GM12864 (cell line): ENCODE measurements at regions not wholly inside any gene's neighbourhood (a gene's known extent, or its start where the extent isn't known, plus 50 kb on each side); places are given as distances from the start of the nearest gene placed in this dataset.

Source experiments
- DNase-seq: peaks from one replicate; pipeline ENCODE4 v3.0.0-alpha.2; 2011; ENCODE audit warnings: low read depth
- H3K4me3 ChIP-seq: 2 replicates; pipeline ENCODE4 v1.5.1; 2011; ENCODE audit warnings: mild to moderate bottlenecking, low read depth, low read length, control low read depth
- CTCF ChIP-seq: IDR thresholded peaks from 2 replicates; pipeline ENCODE4 v1.5.1; 2011; ENCODE audit warnings: low read depth, mild to moderate bottlenecking, moderate library complexity, low read length, control low read depth, inconsistent platforms; ENCODE audit errors: missing control alignments

GRCh38 chr20:22489626-22490286, 94.6 kb downstream of the FOXA2 start:
- no peak for DNase-seq
- TF ChIP-seq CTCF = no peak
- no peak overlapping the region for H3K4me3 ChIP-seq

- TF ChIP-seq CTCF = no peak
- no peak overlapping the region for H3K4me3 ChIP-seq
- no peak for DNase-seq
Observed at GRCh38 chr20:22480336-22480735, 104.0 kb downstream of the FOXA2 start.

- no peak for TF ChIP-seq CTCF
- H3K4me3 ChIP-seq = no peak overlapping the region
- no peak for DNase-seq
Observed at GRCh38 chr20:22475662-22476061, 108.7 kb downstream of the FOXA2 start.

GRCh38 chr20:22474224-22474623, 110.1 kb downstream of the FOXA2 start:
- no peak for DNase-seq
- no peak overlapping the region for H3K4me3 ChIP-seq
- no peak for TF ChIP-seq CTCF

GRCh38 chr20:22473293-22473692, 111.1 kb downstream of the FOXA2 start:
- H3K4me3 ChIP-seq = no peak overlapping the region
- no peak for DNase-seq
- TF ChIP-seq CTCF = no peak

- TF ChIP-seq CTCF = no peak
- no peak for DNase-seq
- no peak overlapping the region for H3K4me3 ChIP-seq
Observed at GRCh38 chr20:22472447-22473100, 111.8 kb downstream of the FOXA2 start.
